ENCODE measurements at regions not wholly inside any gene's neighbourhood (a gene's known extent, or its start where the extent isn't known, plus 50 kb on each side); places are given as distances from the start of the nearest gene placed in this dataset.

DNA sequence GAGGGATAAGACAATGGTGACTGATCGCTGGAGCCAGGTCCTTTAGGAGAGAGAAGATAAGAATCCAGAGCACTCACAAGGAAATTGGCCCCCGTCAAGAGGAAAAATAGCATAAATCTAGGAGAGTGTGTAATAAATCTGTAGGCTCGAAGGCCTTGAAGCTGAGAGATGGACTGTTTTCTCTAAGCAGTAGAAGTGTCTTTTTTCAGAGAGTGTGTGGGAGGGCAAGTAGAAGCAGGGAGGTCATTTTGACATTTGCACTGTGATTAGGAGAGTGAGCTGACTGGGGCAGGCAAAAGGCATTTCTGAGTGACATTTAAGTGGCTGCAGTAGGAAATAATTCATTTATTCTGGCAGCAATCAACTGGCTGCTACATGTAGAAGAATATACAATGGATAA, 78.0 kb upstream of the DDHD1 start:
- WGBS (ENCODE audit: insufficient coverage, low coverage, low lambda C conversion rate, missing lambda C conversion rate) = 73% methylated on average over 3 of the region's 3 CpGs
- Histone ChIP-seq H3K4me3 (no peak overlapping the region), H3K27me3 (no peaks in the 10 kb centered on the region), H3K36me3 (no peaks in the 10 kb centered on the region), H3K9me3 (no peaks in the 10 kb centered on the region), H3K27ac (no peak overlapping the region), H3K4me1 (no peaks in the 10 kb centered on the region)
- ATAC-seq = no peak
- intact Hi-C loops (cut with DNase I) = no loop called here
- no peak for DNase-seq
- TF ChIP-seq, protein P1, sequence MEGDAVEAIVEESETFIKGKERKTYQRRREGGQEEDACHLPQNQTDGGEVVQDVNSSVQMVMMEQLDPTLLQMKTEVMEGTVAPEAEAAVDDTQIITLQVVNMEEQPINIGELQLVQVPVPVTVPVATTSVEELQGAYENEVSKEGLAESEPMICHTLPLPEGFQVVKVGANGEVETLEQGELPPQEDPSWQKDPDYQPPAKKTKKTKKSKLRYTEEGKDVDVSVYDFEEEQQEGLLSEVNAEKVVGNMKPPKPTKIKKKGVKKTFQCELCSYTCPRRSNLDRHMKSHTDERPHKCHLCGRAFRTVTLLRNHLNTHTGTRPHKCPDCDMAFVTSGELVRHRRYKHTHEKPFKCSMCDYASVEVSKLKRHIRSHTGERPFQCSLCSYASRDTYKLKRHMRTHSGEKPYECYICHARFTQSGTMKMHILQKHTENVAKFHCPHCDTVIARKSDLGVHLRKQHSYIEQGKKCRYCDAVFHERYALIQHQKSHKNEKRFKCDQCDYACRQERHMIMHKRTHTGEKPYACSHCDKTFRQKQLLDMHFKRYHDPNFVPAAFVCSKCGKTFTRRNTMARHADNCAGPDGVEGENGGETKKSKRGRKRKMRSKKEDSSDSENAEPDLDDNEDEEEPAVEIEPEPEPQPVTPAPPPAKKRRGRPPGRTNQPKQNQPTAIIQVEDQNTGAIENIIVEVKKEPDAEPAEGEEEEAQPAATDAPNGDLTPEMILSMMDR (IDR thresholded peaks at IDR 0.05) = no peak

DNA sequence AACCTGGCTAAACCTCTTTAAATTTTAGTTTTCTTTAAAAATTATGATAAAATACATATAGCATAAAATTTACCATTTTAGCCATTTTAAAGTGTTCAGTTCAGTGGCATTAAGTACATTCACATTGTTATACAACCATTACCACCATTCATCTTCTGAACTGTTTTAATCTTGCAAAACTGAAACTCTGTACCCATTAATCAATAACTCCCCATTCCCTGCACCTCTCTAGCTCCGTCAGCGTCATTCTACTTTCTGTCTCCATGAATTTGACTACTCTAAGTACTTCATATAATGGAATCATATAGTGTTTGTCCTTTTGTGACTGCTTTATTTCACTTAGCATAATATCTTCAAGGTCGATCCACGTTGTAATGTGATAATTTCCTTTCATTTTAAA, 75.8 kb upstream of the DDHD1 start:
- Histone ChIP-seq H3K9me3 (no peaks in the 10 kb centered on the region), H3K27ac (no peak overlapping the region), H3K4me1 (no peaks in the 10 kb centered on the region), H3K36me3 (no peaks in the 10 kb centered on the region), H3K4me3 (no peak overlapping the region), H3K27me3 (no peaks in the 10 kb centered on the region)
- TF ChIP-seq, protein P1 (IDR thresholded peaks at IDR 0.05) = no peak
- no peak for TF ChIP-seq POLR2A (IDR thresholded peaks at IDR 0.05)
- ATAC-seq = peak in 3 of 4 donors; percentile 45 to 69 (median 50)
- intact Hi-C loops (cut with DNase I) = no loop called here
- 32% methylated on average over 4 of the region's 4 CpGs for WGBS (ENCODE audit: insufficient coverage, low coverage, low lambda C conversion rate, missing lambda C conversion rate)
- DNase-seq = no peak

DNA sequence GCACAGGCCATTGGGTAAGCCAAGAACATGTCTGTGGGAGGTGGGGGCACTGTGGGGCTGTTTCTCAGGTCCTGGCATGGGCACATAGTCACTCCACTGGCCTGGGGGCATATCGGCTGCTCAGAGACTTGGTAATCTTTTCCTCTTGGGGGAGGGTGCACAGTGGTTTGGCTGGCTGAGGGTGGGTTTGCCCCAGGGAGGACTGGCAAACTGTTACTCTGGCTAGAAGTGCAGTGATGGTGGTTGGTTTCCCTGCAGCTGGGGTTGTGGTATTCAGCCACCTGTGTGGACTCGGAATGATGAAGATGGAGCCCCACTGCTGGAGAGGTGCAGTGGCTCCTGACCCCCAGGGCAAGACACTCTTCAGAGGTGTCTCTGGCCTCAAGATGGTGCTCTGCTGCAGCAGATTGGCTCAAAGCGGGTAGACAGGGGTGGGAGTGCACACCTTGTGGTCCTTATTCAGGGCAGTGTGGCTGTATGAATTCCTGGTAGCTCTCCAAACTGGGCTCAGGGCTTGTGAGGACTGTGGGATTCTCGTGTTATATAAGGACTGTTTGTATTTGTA, 74.1 kb upstream of the DDHD1 start:
- Histone ChIP-seq H3K4me1 (no peaks in the 10 kb centered on the region), H3K9me3 (no peaks in the 10 kb centered on the region), H3K36me3 (no peaks in the 10 kb centered on the region), H3K27ac (no peak overlapping the region), H3K27me3 (no peaks in the 10 kb centered on the region), H3K4me3 (no peak overlapping the region)
- intact Hi-C loops (cut with DNase I) = no loop called here
- ATAC-seq = peak in 1 of 4 donors; percentile 17
- no peak for DNase-seq
- no peak for TF ChIP-seq POLR2A (IDR thresholded peaks at IDR 0.05)
- TF ChIP-seq, protein P1 (IDR thresholded peaks at IDR 0.05) = no peak
- no CpG with 5 or more reads among the region's 4 CpGs for whole genome bisulfite sequencing (ENCODE audit: insufficient coverage, low coverage, low lambda C conversion rate, missing lambda C conversion rate)

DNA sequence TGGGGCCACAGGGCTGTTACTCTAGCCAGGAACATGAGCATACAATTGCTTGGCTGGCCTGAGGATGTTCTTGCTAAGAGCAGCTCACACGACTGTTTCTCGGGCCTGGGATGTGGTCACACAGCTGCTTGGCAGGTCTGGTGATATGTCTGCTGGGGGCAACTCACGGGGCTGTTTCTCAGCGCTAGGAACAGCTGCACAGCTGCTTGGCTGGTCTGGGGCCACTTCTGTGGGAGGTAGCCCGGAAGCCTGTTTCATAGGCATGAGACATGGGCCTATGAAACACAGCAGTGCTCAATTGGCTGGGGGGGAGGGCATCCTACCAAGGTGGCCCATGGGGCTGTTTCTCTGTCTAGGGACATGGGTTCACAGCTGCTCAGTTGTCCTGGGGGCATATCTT, 73.4 kb upstream of the DDHD1 start:
- Histone ChIP-seq H3K27ac (no peak overlapping the region), H3K9me3 (no peaks in the 10 kb centered on the region), H3K4me1 (no peaks in the 10 kb centered on the region), H3K36me3 (no peaks in the 10 kb centered on the region), H3K27me3 (no peaks in the 10 kb centered on the region), H3K4me3 (no peak overlapping the region)
- ATAC-seq (no peak), DNase-seq (no peak)
- intact Hi-C loops (cut with DNase I) = no loop called here
- TF ChIP-seq, protein P1 (IDR thresholded peaks at IDR 0.05) = no peak
- TF ChIP-seq POLR2A (IDR thresholded peaks at IDR 0.05) = no peak
- WGBS (ENCODE audit: insufficient coverage, low coverage, low lambda C conversion rate, missing lambda C conversion rate) = no CpG with 5 or more reads among the region's 5 CpGs

DNA sequence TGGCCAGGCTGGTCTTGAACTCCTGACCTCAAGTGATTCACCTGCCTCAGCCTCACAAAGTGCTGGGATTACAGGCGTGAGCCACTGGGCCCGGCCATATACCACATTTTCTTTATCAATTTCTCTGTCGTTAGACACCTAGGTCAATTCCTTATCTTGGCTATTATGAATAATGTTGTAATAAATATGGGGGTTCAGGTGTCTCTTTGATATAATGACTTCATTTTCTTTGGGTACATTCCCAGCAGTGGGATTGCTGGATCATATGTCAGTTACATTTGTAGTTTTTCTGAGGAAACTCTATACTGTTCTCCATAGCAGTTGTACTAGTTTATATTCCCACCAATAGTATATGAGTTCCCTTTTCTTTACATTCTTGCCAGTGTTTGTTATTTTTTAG, 67.8 kb upstream of the DDHD1 start:
- ATAC-seq = no peak
- TF ChIP-seq, protein P1 (IDR thresholded peaks at IDR 0.05) = no peak
- no peak for TF ChIP-seq POLR2A (IDR thresholded peaks at IDR 0.05)
- Histone ChIP-seq H3K4me1 (peaks cover 0 to 4% (median 0%) of the 10 kb centered on the region in 4 donors), H3K27me3 (no peaks in the 10 kb centered on the region), H3K27ac (no peak overlapping the region), H3K4me3 (no peak overlapping the region), H3K9me3 (no peaks in the 10 kb centered on the region), H3K36me3 (no peaks in the 10 kb centered on the region)
- intact Hi-C loops (cut with DNase I) = no loop called here
- DNase-seq = no peak
- 72% methylated on average over 3 of the region's 3 CpGs for WGBS (ENCODE audit: insufficient coverage, low coverage, low lambda C conversion rate, missing lambda C conversion rate)
